ENCODE measurements at regions not wholly inside any gene's neighbourhood (a gene's known extent, or its start where the extent isn't known, plus 50 kb on each side); places are given as distances from the start of the nearest gene placed in this dataset.
A peak's percentile ranks its signal among the peaks of the same experiment; 100 is the strongest.

GRCh38 chr1:81414488-81415015 lies 386.2 kb upstream of the ADGRL2 start:
- Histone ChIP-seq H3K4me3 (replicated peaks; ENCODE audit: low read depth, low read length) (no peak overlapping the region), H3K27me3 (replicated peaks; ENCODE audit: control insufficient read depth, insufficient read depth, low read length) (no peaks in the 10 kb centered on the region), H3K36me3 (ENCODE audit: control insufficient read depth, insufficient read depth, low read length) (no peaks in the 10 kb centered on the region)
- DNase-seq (ENCODE audit: extremely low read depth, insufficient read length), result peak; percentile 50
- TF ChIP-seq CTCF (IDR thresholded peaks at IDR 0.05; ENCODE audit: insufficient read depth, low read length, poor library complexity, severe bottlenecking), result peak; percentile 90

GRCh38 chr1:81412954-81413353 lies 387.8 kb upstream of the ADGRL2 start:
- TF ChIP-seq CTCF (IDR thresholded peaks at IDR 0.05; ENCODE audit: insufficient read depth, low read length, poor library complexity, severe bottlenecking), result no peak
- Histone ChIP-seq H3K27me3 (replicated peaks; ENCODE audit: control insufficient read depth, insufficient read depth, low read length) (no peaks in the 10 kb centered on the region), H3K36me3 (ENCODE audit: control insufficient read depth, insufficient read depth, low read length) (no peaks in the 10 kb centered on the region), H3K4me3 (replicated peaks; ENCODE audit: low read depth, low read length) (no peak overlapping the region)
- DNase-seq (ENCODE audit: extremely low read depth, insufficient read length), result no peak

GRCh38 chr1:81410941-81411340 lies 389.8 kb upstream of the ADGRL2 start:
- no peaks in the 10 kb centered on the region for H3K36me3 ChIP-seq (ENCODE audit: control insufficient read depth, insufficient read depth, low read length)
- DNase-seq (ENCODE audit: extremely low read depth, insufficient read length), result no peak
- no peak overlapping the region for H3K4me3 ChIP-seq (replicated peaks; ENCODE audit: low read depth, low read length)
- no peak for TF ChIP-seq CTCF (IDR thresholded peaks at IDR 0.05; ENCODE audit: insufficient read depth, low read length, poor library complexity, severe bottlenecking)
- no peaks in the 10 kb centered on the region for H3K27me3 ChIP-seq (replicated peaks; ENCODE audit: control insufficient read depth, insufficient read depth, low read length)

GRCh38 chr1:81410351-81410750 lies 390.4 kb upstream of the ADGRL2 start:
- no peak for TF ChIP-seq CTCF (IDR thresholded peaks at IDR 0.05; ENCODE audit: insufficient read depth, low read length, poor library complexity, severe bottlenecking)
- no peaks in the 10 kb centered on the region for H3K27me3 ChIP-seq (replicated peaks; ENCODE audit: control insufficient read depth, insufficient read depth, low read length)
- H3K36me3 ChIP-seq (ENCODE audit: control insufficient read depth, insufficient read depth, low read length), result no peaks in the 10 kb centered on the region
- no peak overlapping the region for H3K4me3 ChIP-seq (replicated peaks; ENCODE audit: low read depth, low read length)
- DNase-seq (ENCODE audit: extremely low read depth, insufficient read length), result no peak

DNA sequence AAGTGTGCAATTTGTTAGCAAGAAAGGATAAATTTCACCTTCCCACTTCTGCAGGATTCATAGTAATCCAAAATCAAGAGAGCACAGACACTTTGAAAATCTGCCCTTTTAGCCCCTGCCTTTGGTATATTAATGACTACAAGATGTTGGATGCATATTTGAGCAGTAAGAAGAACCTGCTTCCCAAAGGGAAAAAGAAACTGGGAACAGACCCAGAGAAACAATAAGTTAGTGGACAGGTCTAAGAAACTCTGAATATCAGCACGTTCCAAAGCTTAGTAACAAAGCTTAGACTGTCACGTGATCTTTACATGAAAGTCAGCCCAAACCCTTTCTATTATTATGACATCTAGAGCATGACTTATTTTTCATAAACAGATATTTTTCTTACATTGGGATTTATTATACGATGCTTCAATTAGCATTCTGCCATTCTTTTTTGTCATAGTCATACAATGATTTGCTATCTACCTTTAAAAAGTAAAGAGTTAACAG lies 390.9 kb upstream of the ADGRL2 start:
- Histone ChIP-seq H3K36me3 (ENCODE audit: control insufficient read depth, insufficient read depth, low read length) (no peaks in the 10 kb centered on the region), H3K27me3 (replicated peaks; ENCODE audit: control insufficient read depth, insufficient read depth, low read length) (no peaks in the 10 kb centered on the region), H3K4me3 (replicated peaks; ENCODE audit: low read depth, low read length) (no peak overlapping the region)
- no peak for TF ChIP-seq CTCF (IDR thresholded peaks at IDR 0.05; ENCODE audit: insufficient read depth, low read length, poor library complexity, severe bottlenecking)
- DNase-seq (ENCODE audit: extremely low read depth, insufficient read length), result no peak

GRCh38 chr1:81409262-81409661 lies 391.5 kb upstream of the ADGRL2 start:
- DNase-seq (ENCODE audit: extremely low read depth, insufficient read length), result no peak
- no peak for TF ChIP-seq CTCF (IDR thresholded peaks at IDR 0.05; ENCODE audit: insufficient read depth, low read length, poor library complexity, severe bottlenecking)
- no peaks in the 10 kb centered on the region for H3K27me3 ChIP-seq (replicated peaks; ENCODE audit: control insufficient read depth, insufficient read depth, low read length)
- no peak overlapping the region for H3K4me3 ChIP-seq (replicated peaks; ENCODE audit: low read depth, low read length)
- no peaks in the 10 kb centered on the region for H3K36me3 ChIP-seq (ENCODE audit: control insufficient read depth, insufficient read depth, low read length)

Data from GM06990 (cell line).